Osteocyte (in vitro differentiated cells): ENCODE measurements at regions not wholly inside any gene's neighbourhood (a gene's known extent, or its start where the extent isn't known, plus 50 kb on each side); places are given as distances from the start of the nearest gene placed in this dataset.
A peak's percentile ranks its signal among the peaks of the same experiment; 100 is the strongest.
"Not testable (repeated sequence)": the region's sequence is repeated elsewhere in the genome, so short reads cannot be mapped to it uniquely, and the experiment has no call there.

ENCODE experiments used
- DNase-seq: peaks from one replicate; pipeline ENCODE4 v3.0.0; 2021; ENCODE audit warnings: mixed read lengths; ENCODE audit not compliant: unreplicated experiment; ENCODE audit errors: extremely low spot score
- H3K27ac Mint-ChIP-seq: one replicate; pipeline ENCODE4 v1.8.0; 2021; ENCODE audit warnings: mild to moderate bottlenecking, mixed read lengths; ENCODE audit not compliant: unreplicated experiment
- H3K27me3 Mint-ChIP-seq: one replicate; pipeline ENCODE4 v1.8.0; 2021; ENCODE audit warnings: mixed read lengths; ENCODE audit not compliant: unreplicated experiment
- H3K36me3 Mint-ChIP-seq: one replicate; pipeline ENCODE4 v1.8.0; 2021; ENCODE audit warnings: mixed read lengths; ENCODE audit not compliant: unreplicated experiment
- H3K4me1 Mint-ChIP-seq: one replicate; pipeline ENCODE4 v1.8.0; 2021; ENCODE audit warnings: mixed read lengths; ENCODE audit not compliant: unreplicated experiment
- H3K4me3 Mint-ChIP-seq: one replicate; pipeline ENCODE4 v1.8.0; 2021; ENCODE audit warnings: mild to moderate bottlenecking, moderate library complexity, mixed read lengths; ENCODE audit not compliant: unreplicated experiment
- H3K9me3 Mint-ChIP-seq: one replicate; pipeline ENCODE4 v1.8.0; 2021; ENCODE audit warnings: mixed read lengths; ENCODE audit not compliant: unreplicated experiment
- TF ChIP-seq, protein P1 (sequence below): fragments of 200-600 bp; sonication (generic); IDR thresholded peaks from 2 replicates; pipeline ENCODE4 v1.5.0; 2021; ENCODE audit warnings: antibody characterized with exemption, mild to moderate bottlenecking, moderate library complexity

DNA sequence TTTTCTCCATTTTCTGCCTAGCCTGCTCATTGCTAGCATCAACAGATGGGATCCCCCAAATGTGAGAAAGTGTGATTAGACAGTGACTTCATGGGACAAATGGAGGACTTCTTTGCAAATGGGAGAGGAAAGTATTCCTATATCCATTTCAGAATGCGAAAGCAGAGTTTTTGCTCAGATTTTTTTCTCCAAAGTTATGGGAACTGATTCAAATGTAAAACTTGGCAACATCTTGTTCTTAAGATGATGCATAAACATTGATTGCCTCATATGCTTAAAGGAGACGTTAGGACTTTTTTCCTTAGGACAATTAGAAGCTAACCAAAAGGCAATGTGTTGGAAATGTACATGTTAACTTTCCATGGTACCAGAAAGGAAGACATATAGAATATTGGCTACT lies 704.3 kb upstream of the ZNF608 start:
- Mint-ChIP-seq H3K27me3 (no peaks in the 10 kb centered on the region), H3K27ac (no peak overlapping the region), H3K4me3 (no peak overlapping the region), H3K36me3 (no peaks in the 10 kb centered on the region), H3K4me1 (peaks cover 22% of the 10 kb centered on the region), H3K9me3 (peaks cover 5% of the 10 kb centered on the region)
- TF ChIP-seq, protein P1, sequence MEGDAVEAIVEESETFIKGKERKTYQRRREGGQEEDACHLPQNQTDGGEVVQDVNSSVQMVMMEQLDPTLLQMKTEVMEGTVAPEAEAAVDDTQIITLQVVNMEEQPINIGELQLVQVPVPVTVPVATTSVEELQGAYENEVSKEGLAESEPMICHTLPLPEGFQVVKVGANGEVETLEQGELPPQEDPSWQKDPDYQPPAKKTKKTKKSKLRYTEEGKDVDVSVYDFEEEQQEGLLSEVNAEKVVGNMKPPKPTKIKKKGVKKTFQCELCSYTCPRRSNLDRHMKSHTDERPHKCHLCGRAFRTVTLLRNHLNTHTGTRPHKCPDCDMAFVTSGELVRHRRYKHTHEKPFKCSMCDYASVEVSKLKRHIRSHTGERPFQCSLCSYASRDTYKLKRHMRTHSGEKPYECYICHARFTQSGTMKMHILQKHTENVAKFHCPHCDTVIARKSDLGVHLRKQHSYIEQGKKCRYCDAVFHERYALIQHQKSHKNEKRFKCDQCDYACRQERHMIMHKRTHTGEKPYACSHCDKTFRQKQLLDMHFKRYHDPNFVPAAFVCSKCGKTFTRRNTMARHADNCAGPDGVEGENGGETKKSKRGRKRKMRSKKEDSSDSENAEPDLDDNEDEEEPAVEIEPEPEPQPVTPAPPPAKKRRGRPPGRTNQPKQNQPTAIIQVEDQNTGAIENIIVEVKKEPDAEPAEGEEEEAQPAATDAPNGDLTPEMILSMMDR: no peak
- no peak for DNase-seq

DNA sequence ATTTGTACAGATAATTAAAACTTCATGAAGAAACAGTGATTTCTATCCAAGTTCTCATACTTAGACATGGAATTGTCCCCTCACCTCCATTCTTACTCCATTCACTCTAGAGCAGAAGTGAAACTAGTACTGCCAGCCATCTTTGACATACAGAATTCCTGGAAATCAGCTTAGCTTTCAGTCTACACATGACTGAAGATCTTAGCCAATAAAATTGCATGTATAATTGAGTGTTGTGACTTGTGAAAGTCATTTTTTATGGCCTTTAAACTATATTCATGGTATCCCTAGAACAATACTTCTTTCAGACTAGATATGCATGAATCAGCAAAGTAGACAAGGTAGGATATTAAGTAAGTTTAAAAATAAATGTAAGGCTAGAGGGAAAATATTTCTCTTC lies 705.2 kb upstream of the ZNF608 start:
- peaks cover 5% of the 10 kb centered on the region for H3K9me3 Mint-ChIP-seq
- H3K27ac Mint-ChIP-seq: no peak overlapping the region
- TF ChIP-seq, protein P1: no peak
- H3K27me3 Mint-ChIP-seq: no peaks in the 10 kb centered on the region
- no peak overlapping the region for H3K4me3 Mint-ChIP-seq
- no peaks in the 10 kb centered on the region for H3K36me3 Mint-ChIP-seq
- peaks cover 17% of the 10 kb centered on the region for H3K4me1 Mint-ChIP-seq
- no peak for DNase-seq

DNA sequence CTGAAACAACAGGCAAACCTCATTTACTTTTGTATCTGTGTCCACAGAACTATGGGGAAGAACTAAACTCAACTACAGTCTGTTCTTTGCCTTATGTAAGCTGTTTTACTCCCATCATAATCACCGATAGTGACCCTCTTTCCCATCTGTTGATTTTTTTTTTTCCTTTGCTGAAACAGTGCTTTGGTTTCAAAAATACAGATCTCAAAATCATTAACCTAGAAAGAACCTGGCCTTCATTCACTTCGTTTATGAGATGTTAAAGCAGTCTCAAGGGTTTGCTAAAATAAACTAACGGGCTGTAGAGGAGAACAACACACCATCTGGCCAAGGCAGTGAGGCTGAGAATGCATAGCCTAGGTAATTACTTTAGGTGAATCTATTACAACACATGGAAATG lies 706.6 kb upstream of the ZNF608 start:
- no peak for DNase-seq
- Mint-ChIP-seq H3K27ac (no peak overlapping the region), H3K27me3 (no peaks in the 10 kb centered on the region), H3K4me3 (no peak overlapping the region), H3K36me3 (peaks cover 6% of the 10 kb centered on the region), H3K9me3 (peaks cover 5% of the 10 kb centered on the region), H3K4me1 (peaks cover 7% of the 10 kb centered on the region)
- TF ChIP-seq, protein P1: no peak

DNA sequence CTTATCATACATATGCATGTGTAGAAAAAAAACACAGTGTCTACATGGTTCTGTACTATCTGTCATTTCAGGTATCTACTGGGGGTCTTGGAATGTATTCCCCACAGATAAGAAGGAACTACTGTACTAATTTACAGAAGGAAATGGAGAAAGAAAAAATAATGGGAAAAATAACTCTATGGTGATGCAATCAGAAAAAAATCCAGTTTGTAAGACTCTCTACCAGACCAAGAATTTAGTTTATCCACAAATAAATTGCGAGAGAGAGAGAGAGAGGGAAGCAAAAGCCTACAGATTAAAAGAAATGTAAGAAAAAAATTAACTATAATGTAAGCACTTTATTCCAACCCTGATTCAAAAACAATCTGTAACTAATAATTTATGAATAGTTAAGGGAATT lies 708.6 kb upstream of the ZNF608 start:
- Mint-ChIP-seq H3K4me3 (no peak overlapping the region), H3K27ac (peak overlapping the region; percentile 51), H3K9me3 (peaks cover 5% of the 10 kb centered on the region), H3K27me3 (no peaks in the 10 kb centered on the region), H3K4me1 (peaks cover 7% of the 10 kb centered on the region), H3K36me3 (peaks cover 6% of the 10 kb centered on the region)
- TF ChIP-seq, protein P1: no peak
- no peak for DNase-seq

DNA sequence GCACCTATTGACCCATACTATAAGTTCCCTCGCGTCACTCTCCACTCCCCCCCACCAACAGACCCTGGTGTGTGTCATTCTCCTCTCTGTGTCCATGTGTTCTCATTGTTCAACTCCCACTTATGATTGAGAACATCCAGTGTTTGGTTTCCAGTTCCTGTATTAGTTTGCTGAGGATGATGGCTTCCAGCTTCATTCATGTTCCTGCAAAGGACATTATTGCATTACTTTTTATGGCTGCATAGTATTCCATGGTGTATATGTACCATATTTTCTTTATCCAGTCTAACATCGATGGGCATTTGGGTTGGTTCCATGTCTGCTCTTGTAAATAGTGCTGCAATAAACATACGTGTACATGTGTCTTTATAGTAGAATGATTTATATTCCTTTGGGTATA lies 709.6 kb upstream of the ZNF608 start:
- not testable (repeated sequence) for H3K27ac Mint-ChIP-seq, H3K36me3 Mint-ChIP-seq, H3K9me3 Mint-ChIP-seq, H3K4me3 Mint-ChIP-seq, H3K27me3 Mint-ChIP-seq, DNase-seq
- H3K4me1 Mint-ChIP-seq: peaks cover 12% of the 10 kb centered on the region

DNA sequence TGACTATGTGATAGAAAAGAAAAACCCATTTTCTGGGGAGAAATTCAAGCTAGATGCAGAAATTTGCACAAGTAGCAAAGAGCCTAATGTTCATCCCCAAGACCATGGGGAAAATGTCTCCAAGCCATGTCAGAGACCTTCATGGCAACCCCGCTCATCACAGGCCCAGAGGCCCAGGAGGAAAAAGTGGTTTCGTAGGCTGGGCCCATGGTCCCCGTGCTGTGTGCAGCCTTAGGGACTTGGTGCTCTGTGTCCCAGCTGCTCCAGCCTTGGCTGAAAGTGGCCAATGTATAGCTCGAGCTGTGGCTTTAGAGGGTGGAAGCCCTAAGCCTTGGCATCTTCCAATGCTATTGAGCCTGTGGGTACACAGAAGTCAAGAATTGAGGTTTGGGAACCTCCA lies 711.2 kb upstream of the ZNF608 start:
- H3K9me3 Mint-ChIP-seq: peaks cover 5% of the 10 kb centered on the region
- peaks cover 6% of the 10 kb centered on the region for H3K36me3 Mint-ChIP-seq
- DNase-seq: no peak
- peaks cover 13% of the 10 kb centered on the region for H3K4me1 Mint-ChIP-seq
- no peak overlapping the region for H3K4me3 Mint-ChIP-seq
- H3K27ac Mint-ChIP-seq: no peak overlapping the region
- H3K27me3 Mint-ChIP-seq: no peaks in the 10 kb centered on the region
- TF ChIP-seq, protein P1: no peak

DNA sequence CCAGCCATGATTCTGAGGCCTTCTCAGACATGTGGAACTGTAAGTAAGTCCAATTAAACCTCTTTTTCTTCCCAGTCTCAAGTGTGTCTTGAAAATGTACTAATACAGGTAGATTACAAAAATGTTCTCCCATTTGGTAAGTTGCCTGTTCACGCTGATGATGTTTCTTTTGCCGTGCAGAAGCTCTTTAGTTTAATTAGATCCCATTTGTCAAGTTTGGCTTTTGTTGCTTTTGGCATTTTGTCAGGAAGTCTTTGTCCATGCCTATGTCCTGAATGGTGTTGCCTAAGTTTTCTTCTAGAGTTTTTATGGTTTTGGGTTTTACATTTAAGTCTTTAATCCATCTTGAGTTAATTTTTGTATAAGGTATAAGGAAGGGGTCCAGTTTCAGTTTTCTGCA lies 712.5 kb upstream of the ZNF608 start:
- not testable (repeated sequence) for H3K27me3 Mint-ChIP-seq, H3K36me3 Mint-ChIP-seq, H3K9me3 Mint-ChIP-seq, H3K4me3 Mint-ChIP-seq, H3K27ac Mint-ChIP-seq, DNase-seq
- H3K4me1 Mint-ChIP-seq: peaks cover 20% of the 10 kb centered on the region
